AG09319 (cell line): ENCODE measurements at regions not wholly inside any gene's neighbourhood (a gene's known extent, or its start where the extent isn't known, plus 50 kb on each side); places are given as distances from the start of the nearest gene placed in this dataset.
"Not testable (repeated sequence)": the region's sequence is repeated elsewhere in the genome, so short reads cannot be mapped to it uniquely, and the experiment has no call there.

ENCODE experiments used
- DNase-seq: peaks from one replicate; pipeline ENCODE4 v3.0.0-alpha.2; 2010; ENCODE audit warnings: low read depth; ENCODE audit errors: extremely low read depth
- TF ChIP-seq, protein P1 (sequence below): IDR thresholded peaks from 2 replicates; pipeline ENCODE4 v1.5.1; 2011; ENCODE audit warnings: low read depth, mild to moderate bottlenecking, inconsistent platforms, low read length, moderate library complexity

DNA sequence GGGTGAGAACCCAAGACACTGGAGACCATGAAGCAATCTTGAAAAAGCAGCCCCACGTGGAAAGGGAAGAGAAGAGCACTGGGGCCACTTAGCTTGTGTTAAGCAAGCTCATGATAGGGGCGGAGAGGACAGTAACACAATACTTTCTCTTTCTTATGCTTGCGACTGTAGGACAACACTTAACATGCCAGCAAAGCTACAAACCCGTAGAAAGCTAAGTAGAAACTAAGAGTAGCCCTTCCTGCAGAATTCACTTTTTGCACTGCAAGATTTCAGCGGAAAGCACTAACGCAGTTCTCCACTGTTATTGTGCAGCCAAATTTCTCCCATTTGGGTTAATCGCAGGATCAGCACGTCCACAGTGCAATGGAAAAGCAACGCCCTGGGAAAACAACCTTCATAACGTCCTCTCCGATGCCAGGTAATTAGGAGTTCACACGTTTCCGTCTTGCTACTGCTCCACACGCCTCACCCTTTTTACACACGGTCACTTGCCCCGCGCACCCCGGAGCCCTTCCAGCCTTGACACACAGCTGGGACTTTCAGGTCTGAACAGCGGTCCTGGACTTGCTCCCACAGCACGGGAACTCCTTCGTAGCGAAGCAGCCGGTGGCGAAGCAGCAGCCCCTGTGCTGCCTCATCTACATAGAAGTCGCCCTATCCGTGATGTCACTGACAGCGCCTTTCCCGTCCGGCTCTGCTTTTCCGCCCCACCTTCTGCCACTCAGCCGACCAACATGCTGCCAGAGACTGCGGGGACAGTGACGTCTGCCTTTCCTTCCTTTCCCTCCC lies 148.6 kb downstream of the PPIAL4G start:
- DNase-seq, result no peak
- TF ChIP-seq, protein P1, sequence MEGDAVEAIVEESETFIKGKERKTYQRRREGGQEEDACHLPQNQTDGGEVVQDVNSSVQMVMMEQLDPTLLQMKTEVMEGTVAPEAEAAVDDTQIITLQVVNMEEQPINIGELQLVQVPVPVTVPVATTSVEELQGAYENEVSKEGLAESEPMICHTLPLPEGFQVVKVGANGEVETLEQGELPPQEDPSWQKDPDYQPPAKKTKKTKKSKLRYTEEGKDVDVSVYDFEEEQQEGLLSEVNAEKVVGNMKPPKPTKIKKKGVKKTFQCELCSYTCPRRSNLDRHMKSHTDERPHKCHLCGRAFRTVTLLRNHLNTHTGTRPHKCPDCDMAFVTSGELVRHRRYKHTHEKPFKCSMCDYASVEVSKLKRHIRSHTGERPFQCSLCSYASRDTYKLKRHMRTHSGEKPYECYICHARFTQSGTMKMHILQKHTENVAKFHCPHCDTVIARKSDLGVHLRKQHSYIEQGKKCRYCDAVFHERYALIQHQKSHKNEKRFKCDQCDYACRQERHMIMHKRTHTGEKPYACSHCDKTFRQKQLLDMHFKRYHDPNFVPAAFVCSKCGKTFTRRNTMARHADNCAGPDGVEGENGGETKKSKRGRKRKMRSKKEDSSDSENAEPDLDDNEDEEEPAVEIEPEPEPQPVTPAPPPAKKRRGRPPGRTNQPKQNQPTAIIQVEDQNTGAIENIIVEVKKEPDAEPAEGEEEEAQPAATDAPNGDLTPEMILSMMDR, result no peak

DNA sequence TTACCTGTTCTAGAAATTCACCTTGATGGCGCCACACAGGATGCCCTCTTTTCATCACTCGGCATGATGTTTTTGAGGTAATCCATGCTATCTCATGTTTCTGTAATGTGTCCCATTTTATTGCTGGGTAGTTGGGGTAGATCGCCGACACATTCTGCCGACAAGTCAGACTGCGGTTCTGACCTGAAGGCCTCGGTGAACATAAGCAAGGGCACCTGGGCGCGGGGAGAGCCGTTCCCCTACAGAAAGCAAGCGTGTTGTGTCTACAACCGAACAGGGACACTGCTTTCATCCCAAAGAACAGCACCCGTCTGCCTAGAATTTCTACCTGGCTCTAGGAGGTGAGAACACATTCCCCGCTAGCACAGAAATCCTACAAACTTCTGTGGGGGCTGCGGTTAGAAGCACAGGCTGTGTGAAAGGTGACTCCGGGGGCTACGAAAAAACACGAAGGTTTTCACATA lies 149.2 kb downstream of the PPIAL4G start:
- DNase-seq, result no peak
- TF ChIP-seq, protein P1, result no peak

DNA sequence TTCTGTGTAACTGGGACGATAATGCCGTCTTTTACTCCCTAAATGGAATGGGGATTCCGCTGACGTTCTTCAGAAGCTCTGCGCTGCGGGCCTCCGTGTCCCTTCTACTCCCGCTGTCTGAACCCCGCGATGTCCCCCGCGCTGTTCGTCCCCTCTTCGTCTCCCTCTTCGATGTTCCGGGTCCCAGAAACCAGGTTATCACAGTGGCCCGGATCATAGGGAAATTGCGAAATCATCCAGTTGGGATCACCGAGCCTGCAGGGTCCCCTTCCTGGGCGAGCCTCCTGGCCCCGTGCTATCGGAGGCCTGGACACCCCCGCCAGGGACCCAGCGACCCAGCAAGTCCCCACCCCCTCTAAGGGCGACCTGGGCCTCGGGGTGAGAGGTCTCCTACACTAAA lies 154.2 kb downstream of the PPIAL4G start:
- no peak for DNase-seq
- TF ChIP-seq, protein P1, result no peak

DNA sequence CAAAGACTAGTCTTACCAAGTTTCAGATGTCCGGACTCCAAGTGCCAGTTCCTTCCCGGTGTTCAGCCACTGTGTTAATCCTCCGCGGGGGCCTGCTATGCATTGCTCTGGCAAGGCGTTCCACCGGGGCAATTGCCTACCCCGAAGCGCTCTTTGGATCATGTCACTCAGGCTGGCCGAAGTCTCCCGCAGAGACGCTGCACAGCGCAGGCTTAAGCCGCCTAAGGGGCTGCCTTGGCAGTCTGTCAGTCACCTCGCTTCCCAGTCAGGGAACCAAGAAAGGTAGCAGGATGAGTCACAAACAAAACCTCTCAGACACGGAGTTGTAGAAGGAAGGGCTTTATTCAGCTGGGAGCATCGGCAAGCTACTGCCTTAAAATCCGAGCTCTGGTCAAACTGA lies 158.1 kb downstream of the PPIAL4G start:
- DNase-seq, result not testable (repeated sequence)

DNA sequence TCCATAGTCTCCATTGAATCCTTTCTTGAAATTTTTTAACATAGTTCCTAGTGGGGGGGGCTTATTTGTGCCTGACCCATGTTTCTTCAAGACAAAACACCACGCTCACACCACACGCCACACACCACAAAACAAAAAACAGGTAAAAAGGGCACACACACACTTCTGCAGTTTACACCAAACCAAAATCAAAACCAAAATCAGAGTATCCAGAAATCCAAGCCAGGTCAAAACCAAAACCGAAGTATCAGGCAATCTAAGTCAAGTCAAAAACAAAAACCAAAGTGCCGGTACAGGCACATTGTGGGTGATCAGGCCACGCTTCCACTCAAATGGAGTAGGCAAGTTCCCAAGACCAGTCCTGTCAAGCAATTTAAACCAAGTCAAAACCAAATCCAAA lies 158.6 kb downstream of the PPIAL4G start:
- DNase-seq, result not testable (repeated sequence)

DNA sequence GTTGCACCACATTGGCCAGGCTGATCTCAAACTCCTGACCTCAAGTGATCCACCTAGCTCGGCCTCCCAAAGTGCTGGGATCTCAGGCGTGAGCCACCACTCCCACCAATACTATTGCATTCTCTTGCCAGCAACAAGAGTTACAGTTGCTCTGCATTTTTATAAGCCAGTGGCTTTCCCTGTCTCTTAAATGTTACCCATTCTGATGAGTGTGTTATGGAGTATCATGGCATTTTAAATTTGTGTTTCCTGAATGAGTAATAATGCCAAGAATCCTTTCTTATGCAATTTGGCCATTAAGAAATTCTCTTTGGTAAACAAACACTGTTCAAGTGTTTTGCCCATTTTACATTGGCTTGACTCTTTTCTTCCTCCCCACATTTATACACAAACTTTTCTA lies 163.0 kb downstream of the PPIAL4G start:
- DNase-seq, result not testable (repeated sequence)

DNA sequence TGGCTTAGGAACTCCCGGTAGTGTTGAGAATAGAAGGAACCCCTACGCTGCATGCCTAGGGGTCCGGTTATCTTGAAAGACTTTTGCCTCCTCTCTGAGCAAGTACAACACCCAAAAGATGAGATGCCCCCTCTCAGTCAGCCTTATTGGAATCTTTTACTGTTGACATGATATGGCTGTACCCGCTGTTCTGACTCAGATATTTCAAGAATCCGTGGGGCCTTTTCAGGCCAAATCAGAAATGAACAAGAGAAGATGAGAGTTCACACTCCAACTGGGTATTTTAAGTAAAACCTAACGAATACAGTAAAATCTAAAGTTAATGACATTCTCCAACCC lies 164.2 kb downstream of the PPIAL4G start:
- no peak for DNase-seq
- TF ChIP-seq, protein P1, result no peak

DNA sequence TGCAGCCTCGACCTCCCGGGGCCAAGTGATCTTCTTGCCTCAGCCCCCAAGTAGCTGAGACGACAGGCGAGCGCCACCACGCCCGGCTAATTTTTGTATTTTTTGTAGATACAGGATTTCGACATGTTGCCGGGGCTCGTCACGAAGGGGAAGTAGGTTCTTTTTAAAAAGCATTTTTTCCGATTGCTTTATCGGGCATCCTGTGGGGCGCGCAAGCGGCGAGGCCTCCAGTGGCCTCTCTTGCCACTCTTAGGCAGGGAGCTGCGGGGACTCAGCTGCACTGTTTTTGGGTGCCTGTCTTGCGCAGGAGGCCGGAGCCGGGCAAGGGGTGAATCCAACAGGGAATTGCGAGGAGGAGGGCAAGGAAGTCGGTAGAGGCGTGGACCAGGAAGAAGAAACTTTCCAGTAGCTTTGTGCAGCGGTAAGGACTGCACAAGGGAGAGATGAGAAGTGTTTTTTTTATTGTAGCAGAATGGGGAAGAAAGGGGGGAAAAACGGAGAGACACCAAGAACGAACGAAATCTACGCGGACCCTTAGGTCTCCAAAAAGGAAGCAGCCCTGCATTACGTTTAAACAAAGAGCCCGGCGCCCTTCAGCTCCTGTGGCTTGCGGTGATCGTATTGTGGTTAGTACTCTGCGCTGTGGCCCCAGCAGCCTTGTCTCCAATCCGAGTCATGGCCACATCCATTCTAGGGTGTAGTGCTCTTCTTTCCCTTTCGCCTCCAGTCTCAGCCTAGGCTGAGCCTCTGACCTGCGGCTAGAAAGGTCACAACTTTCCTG lies 164.8 kb downstream of the PPIAL4G start:
- no peak for DNase-seq
- TF ChIP-seq, protein P1, result no peak
